ENCODE measurements at regions not wholly inside any gene's neighbourhood (a gene's known extent, or its start where the extent isn't known, plus 50 kb on each side); places are given as distances from the start of the nearest gene placed in this dataset.

GRCh38 chr2:121002597-121002996 lies 266.9 kb downstream of the GLI2 start:
- TF ChIP-seq CTCF (IDR thresholded peaks at IDR 0.05), result no peak
- TF ChIP-seq EZH2 (IDR thresholded peaks at IDR 0.05; ENCODE audit: borderline replicate concordance, insufficient read depth, low read depth, low read length, poor library complexity, severe bottlenecking), result no peak

Measured in B cell (primary cell).